HG02870 (cell line): ENCODE measurements at regions not wholly inside any gene's neighbourhood (a gene's known extent, or its start where the extent isn't known, plus 50 kb on each side); places are given as distances from the start of the nearest gene placed in this dataset.
"Not testable (repeated sequence)": the region's sequence is repeated elsewhere in the genome, so short reads cannot be mapped to it uniquely, and the experiment has no call there.

Experiments
- ATAC-seq: cut with Tn5 transposase; IDR thresholded peaks from one replicate; pipeline ENCODE4 v1.9.1; 2021; ENCODE audit warnings: mild to moderate bottlenecking, moderate library complexity; ENCODE audit not compliant: unreplicated experiment

DNA sequence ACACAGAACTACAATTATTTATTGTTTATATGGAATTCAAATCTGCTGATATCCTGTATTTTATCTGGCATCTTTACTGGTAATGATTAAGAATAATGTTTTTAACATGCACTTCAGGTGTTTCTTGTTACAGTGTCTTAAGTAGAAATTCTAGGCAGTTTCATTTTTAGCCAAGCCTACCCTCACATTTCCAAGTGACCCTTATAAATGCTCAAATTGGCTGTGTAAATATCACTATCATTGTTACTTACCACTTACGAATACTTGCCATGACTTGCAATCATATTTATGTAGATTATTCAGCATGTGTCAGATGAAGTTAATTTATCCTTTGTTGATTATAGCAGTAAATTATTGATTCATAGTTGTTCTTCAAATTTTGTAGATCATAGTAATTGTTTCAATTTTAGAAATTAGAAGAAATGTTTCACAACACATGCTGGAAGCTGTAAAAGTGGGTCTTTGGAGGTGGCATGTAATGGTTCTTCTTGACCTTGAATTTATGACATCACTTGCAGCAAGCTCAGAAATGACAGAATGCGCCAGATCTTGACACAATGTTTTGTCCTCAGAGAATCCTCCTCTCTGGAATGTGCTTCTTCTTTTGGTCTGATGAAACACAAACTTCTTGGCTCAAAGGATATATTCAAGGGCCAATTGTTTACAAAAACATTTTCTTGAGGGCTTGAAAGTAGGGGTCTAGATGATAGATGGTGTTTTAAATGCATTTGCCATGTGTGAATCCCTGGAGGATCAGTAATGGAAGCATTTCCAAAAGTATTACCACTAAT is 471.8 kb downstream of the COL12A1 start:
- ATAC-seq, result no peak

DNA sequence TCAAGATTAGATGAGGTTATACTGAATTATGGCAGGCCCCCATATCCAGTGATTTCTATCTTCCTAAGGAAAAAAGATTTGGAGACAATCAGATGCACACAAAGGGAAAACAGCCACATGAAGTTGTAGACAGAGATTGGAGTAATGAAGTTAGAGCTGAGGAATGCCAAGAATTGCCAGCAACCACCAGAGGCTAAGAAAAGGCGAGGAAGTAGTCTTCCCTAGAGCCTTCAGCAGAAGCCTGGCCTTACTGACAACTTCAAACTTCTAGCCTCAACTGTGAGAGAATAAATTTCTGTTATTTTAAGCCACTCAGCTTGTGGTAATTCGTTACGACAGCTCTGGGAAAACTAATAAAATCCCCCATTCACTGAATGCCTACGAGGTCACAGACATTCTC is 473.9 kb downstream of the COL12A1 start:
- no peak for ATAC-seq

DNA sequence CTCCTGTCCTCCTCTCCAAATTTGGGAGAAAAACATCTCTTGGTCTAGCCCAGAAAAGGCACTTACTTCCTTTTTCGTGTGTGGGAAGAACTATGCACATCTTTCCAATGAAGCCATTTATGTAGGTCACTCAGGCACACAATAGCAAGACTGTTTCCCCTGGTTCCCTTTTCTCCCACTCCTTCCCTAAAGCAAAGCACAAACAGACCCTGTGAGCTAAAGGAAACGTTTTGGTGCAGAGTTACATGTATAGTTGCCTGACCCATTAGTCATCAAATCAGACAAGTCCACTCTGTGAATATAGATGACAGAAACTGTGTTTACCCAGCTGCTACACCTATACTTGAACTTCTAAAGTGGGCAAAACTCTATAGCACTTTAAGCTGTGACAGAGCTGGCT is 474.6 kb downstream of the COL12A1 start:
- ATAC-seq, result no peak

DNA sequence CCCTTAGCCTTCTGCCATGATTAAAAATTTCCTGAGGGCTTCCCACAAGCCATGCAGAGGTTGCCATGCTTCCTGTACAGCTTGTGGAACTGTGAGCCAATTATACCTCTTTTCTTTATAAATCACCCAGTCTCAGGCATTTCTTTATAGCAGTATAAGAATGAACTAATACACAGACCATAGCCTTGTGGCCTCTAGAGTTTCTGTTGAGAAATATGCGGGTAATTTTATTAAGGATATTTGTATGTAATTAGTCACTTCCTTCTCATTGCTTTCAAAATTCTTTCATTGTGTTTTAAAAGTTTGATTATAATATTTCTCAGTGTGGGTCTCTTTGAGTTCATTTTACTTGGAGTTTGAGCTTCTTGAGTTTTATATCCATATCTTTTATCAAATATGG is 484.9 kb downstream of the COL12A1 start:
- no peak for ATAC-seq

DNA sequence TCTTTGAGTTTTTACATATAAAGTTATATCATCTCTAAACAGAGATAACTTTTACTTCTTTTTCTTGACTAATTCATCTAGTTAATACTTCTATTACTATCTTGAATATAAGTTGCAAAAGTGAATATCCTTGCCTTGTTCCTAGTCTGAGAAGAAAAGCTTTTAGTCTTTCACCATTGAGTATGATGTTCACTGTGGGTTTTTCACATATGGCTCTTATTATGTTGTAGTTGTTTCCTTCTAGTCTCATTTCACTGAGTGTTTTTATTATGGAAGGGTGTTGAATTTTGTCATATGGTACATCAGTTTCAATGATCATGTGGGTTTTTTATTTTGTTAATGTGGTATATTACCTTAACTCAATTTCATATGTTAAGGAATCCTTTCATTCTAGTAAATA is 488.3 kb downstream of the COL12A1 start:
- no peak for ATAC-seq

DNA sequence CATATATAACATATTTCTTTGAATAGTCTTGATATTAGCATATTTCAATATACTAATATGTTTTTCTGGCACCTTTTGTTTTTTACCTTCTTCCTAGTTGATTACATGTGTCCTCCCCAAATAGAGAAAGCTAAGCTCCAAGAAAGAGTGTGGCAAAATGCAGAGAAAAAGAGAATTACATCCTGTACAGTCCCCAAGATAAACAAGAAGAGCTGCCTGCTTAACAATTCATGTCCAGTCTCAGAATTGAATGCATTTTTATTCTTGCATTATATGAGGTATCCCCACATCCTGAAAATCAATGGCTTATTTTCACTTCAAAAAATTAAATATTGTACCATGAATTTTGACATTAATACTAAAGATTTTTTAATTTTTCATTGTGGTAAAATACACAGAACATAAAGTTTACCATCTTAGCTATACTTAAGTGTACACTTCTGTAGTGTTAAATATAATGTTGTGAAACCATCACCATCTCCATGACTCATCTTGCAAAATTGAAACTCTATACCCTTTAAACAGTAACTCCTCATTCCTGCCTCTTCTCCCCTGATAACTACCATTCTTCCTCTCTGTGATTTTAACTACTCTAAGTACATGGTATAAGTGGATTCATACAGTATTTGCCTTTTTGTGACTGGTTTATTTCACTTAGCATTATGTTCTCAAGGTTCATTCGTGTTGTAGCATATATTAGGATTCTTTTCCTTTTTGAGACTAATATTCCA is 490.3 kb downstream of the COL12A1 start:
- ATAC-seq, result no peak

DNA sequence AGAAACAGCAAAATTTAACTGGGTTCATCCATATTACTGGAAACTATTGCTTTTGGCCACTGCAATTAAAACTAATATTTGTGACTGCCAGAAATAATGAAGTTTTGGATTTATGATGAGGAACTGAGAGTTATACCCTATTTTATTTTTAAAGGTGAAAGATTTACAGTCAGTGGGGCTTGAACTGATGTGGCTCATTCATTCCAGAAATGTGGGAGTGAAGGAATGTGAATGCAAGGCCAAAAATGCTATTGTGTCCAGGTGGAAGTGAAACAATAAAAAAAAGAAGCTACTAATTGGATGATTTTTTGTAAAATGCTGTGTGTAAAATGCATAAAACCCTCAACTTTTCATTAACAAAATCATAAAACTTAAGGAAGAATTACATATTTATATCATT is 491.9 kb downstream of the COL12A1 start:
- no peak for ATAC-seq

DNA sequence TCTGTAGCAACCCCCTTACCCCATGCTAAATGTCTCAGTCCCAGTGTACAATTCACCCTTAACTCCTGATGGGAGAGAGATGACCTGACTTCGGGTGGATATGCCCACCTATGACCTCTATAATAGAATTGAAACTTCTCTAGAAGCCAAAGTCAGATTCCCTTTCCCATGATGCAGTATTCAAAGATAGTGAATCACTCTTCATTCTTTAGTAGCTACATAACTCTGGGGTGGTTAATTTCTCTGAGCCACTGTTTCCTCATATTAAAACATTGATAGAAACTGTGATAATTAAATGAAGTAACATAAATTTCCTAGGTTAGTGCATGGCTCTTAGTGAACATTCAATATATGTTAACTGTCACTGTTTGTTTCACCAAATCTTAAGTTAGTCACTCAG is 500.4 kb downstream of the COL12A1 start:
- no peak for ATAC-seq

DNA sequence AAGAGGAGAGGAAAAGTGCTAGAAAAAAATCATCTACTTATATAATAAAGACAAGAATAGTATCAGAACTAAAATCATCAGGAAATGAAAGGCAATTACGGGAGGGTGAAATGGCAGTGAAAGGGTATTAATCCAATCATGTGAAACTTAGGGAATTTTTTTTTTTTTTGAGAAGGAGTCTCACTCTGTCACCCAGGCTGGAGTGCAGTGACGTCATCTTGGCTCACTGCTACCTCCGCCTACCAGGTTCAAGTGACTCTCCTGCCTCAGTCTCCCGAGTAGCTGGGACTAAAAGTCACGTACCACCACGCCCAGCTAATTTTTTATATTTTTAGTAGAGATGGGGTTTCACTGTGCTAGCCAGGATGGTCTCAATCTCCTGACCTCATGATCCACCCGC is 501.3 kb downstream of the COL12A1 start:
- ATAC-seq, result not testable (repeated sequence)

DNA sequence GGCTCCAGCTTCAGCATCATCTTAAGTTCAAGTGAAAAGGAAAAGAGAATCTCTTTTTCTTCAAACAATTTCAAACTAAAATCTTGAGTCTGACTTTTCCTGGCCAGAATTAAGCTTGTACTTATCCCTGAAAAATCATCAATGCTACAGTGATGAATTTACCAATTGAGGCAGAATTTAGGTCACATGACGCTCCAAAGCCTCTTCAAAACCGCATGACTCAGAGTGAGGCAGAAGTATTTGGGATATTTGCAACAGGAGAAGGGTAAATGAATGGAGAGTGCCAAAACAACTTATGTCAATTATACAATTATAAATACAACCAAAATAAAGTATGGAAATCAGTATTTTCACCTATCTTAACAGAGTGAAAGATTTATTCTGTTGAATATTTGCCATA is 515.5 kb downstream of the COL12A1 start:
- ATAC-seq, result no peak

DNA sequence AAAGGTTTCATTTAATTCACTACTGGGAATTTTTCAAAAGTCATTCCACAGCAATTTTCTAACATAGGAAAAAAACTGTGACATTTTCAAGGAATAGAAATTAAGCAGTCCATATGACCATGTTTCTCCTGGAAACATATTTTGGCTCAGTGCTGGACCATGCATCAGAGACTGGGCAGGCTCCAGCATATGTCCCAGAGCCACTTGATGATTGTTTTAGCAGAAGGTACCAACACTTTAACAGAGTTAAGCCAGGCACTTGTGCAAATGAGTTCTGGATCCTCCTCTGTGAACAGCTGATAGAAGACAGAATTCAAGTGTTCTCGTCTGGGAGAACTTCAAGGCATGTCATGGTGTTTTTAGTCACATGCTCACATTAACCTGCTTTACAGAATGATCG is 516.3 kb downstream of the COL12A1 start:
- ATAC-seq, result no peak

DNA sequence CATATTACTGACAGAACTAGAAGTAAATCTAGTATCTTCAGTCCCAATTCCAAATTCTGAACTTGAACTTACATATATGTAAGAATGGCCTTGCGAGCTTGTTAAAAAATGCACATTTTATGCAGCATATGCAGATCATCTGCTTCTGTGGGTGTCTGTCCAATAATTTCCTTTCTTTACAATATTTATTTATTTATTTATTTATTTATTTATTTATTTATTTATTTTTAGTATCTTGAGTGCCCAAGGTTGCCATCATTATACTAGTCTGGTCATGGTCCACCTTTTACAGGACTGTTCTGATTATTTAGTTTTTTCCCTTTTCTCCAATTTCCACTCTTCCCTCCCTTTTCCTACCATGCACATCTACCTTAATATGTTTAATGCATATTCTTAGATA is 528.4 kb downstream of the COL12A1 start:
- no peak for ATAC-seq

DNA sequence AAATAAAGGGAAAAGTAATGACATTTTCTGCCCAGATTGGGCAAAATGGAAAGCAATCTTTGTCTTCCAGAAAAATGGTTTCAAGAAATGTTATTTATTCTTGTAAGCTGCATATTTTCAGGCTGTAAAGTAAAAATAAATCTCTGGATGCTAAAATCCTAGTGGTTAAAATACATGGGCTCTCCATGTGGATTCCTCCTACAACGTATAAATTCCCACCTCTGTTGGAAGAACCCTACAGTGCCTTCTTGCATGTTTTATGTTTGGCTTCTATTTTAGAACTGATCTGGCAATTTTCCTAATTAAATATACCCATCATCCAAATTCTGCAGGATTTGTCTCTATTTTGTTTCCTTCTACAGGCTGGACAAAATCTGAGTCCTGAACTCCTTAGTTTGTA is 528.9 kb downstream of the COL12A1 start:
- ATAC-seq, result no peak

DNA sequence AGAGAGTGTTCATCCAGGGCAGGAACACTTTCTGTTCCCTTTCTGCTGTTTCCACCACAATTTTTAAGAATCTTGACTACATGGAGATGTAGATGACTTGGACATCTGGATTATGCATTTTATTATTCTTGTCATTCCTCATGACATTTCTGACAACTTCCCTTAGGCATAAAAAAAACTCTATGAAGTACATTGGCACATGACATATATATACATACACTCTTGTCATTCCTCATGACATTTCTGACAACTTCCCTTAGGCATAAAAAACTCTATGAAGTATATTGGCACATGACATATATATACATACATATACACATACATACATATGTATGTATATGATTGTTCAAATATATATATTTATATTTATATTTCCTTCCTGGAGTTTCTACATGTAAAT is 531.5 kb downstream of the COL12A1 start:
- no peak for ATAC-seq

DNA sequence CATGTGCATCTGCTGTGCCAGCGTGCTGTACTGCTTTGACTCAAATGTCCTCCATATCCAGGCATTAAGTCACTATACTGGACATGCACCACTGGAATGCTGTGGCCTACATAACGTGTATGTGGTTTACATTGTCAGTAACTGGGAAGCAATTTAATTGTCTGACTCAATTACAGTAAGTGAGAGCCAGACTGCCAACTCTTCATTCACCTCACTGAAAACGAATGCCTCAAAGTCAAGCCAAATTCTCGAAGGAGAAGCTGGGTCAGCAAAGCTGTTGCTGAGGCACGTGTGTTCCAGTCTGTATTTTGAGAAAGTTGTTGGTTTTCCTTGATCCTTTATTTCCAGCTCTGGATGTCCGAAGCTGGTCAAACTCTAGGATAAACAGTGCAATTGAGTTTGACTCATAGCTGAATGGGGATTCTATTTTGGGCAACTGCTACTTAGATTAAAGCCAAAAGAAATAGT is 534.3 kb downstream of the COL12A1 start:
- ATAC-seq, result no peak

DNA sequence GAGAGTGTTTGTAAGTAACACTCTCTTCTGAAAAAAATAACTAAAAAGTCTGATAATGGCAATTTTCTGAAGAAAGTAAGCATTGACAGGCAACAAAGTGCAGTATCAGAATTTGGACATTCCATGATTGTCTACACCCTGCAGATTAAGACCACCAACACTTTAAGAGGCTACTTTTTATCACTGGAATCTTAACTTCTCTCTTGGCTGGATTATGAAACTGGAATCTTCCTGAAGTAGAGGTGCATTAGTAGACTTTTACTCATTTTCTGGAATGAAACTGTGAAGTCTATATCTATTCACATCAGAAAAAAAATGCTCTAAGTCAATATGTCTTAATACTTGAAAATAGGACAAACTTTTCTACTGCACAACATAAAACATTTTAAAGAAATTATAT is 547.5 kb downstream of the COL12A1 start:
- ATAC-seq, result no peak

DNA sequence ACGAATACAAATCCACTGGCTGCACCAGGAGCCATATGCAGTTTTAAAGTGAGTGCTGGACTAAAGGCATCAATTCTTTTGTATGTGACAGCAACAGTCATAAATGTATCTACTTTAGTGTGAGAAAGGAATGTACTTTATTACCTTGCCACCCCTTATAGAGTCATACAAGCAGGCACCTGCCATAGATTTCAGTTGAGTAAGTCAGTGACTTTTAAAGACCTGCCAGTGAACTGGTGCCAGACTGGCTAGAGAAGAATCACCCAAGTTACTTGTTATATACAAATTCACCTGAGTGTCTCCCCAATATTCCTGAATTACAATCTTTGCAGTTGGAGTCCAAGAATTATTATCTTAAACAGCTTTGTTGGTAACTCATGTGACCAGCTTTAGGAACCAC is 547.9 kb downstream of the COL12A1 start:
- ATAC-seq, result no peak

DNA sequence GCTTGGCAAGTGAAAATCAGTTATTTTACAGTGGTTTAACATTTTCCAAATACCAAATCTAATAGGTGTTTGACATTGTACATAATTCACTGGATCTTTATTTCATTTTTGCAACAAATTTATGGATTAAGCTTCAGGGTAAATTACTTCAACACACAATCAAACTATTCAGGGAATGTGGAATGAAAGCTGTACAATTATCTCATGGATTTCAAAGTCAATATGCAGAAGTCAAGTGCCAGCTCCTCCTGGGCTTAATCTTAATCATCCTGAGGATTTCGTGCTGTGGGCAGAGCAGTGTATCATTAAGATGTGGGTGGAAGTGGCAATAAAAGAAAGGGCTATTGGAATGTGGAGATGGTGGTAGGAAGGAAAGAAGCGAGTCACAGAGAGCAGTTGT is 548.8 kb downstream of the COL12A1 start:
- no peak for ATAC-seq

DNA sequence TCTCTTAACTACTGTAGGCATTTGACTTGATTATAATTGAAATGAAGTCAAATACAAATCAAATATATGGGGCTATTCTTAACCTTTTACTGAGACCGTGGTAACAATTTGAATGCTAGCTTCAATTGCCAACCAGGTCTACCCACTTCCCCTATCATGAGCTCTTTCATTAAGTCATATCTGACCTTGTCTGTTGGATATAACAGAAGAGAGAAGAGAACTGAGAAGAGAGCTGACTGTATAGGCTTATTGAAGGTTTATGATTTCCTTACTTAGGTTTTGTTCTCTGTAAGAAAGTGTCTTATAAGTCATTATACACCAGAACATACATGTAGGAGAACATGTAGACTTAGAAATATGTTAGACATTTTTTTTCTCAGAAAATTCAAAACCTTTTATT is 549.4 kb downstream of the COL12A1 start:
- ATAC-seq, result no peak

DNA sequence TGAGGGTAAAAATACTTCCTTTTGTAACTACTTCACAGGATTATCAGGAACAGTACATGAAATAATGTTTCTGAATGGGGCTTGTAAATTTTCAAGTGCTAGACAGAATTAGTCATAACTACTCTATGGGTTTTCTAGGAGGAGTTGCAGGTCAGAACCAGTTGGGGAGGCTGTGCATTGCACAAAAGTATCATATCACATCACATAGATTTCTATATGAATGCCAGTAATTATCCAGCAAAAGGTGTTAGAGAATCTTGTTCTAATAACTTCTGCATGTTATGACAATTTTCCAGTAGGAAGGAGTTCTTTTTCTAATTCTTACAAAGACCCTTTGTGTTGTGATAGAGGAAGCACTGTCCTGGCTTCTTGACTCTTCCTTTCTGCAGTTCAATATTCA is 551.6 kb downstream of the COL12A1 start:
- ATAC-seq, result no peak

DNA sequence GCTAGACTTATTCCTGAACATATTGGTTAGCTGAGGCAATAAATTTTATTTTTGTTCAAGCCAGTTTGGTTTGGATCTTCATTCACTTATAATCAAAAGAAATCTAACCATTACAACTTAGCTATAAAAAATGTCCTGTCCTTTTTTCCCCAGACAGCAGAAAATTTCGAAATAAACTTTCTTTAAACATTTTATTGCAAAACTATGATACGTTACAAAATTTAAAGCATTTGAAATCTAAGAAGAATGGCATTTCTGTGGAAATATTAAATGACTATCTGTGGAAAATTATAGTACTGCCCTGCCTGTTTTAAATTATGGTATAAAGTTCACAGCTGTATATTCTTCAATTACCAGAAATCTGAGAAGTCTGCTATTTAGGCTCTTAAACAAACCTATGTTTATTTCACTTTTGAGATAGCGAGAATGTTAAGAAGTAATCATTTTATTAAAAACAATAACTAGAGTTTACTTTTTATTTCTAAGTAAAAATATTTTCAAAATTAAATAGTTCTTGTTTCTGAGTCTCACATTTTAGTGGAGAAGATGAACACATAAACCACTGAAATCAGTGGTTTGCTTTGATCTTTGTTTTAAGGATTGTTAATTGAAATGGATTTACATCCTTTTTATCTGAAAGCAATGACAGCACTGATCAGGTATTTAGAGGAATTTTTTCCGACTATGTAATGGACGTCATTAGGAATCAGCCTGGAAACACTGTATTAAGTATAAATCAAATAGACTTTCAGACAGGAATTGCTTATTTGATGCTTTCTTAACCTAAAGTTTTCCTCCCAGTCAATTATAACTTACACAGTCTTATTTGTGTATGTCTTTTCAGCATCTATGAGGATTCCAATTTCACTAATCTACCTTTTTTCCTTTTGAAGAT is 553.7 kb downstream of the COL12A1 start:
- ATAC-seq, result no peak
